HEK293T (cell line): ENCODE measurements at regions not wholly inside any gene's neighbourhood (a gene's known extent, or its start where the extent isn't known, plus 50 kb on each side); places are given as distances from the start of the nearest gene placed in this dataset.

Experiments
- CTCF ChIA-PET: fragments of 350-600 bp; formaldehyde crosslinking; extraction: SDS; loops from one replicate; lab custom pipeline; 2021; ENCODE audit warnings: antibody characterized with exemption, inconsistent platforms; lab: Yijun Ruan, JAX
- POLR2A ChIA-PET: fragments of 350-600 bp; formaldehyde crosslinking; extraction: SDS; loops from one replicate; lab custom pipeline; 2020; ENCODE audit warnings: antibody characterized with exemption, inconsistent platforms; lab: Yijun Ruan, JAX
- DNase-seq: peaks from one replicate; pipeline ENCODE4 v3.0.0; 2012; ENCODE audit warnings: mixed read lengths; ENCODE audit errors: extremely low spot score
- ARNT ChIP-seq: fragments of 450-650 bp; IDR thresholded peaks from 2 replicates; pipeline ENCODE4 v1.6.1; 2017; ENCODE audit warnings: mild to moderate bottlenecking
- BHLHE40 ChIP-seq: fragments of 450-650 bp; IDR thresholded peaks from 2 replicates; pipeline ENCODE4 v1.6.1; 2016; ENCODE audit warnings: mild to moderate bottlenecking, moderate library complexity, borderline replicate concordance
- CTBP1 ChIP-seq: fragments of 450-650 bp; IDR thresholded peaks from 2 replicates; pipeline ENCODE4 v1.6.1; 2016; ENCODE audit warnings: borderline replicate concordance
- ELF4 ChIP-seq: fragments of 450-650 bp; IDR thresholded peaks from 2 replicates; pipeline ENCODE4 v1.6.1; 2017; ENCODE audit warnings: antibody characterized with exemption
- FOXA1 ChIP-seq: fragments of 450-650 bp; IDR thresholded peaks from 2 replicates; pipeline ENCODE4 v1.6.1; 2016; ENCODE audit warnings: mild to moderate bottlenecking
- FOXM1 ChIP-seq: fragments of 450-650 bp; IDR thresholded peaks from 2 replicates; pipeline ENCODE4 v1.6.1; 2017; ENCODE audit warnings: mild to moderate bottlenecking, borderline replicate concordance
- HDGF ChIP-seq: fragments of 450-650 bp; IDR thresholded peaks from 2 replicates; pipeline ENCODE4 v1.6.1; 2017; ENCODE audit warnings: antibody characterized with exemption, borderline replicate concordance
- L3MBTL2 ChIP-seq: fragments of 450-650 bp; conservative IDR thresholded peaks from 2 replicates; pipeline ENCODE4 v1.6.1; 2016; ENCODE audit warnings: mild to moderate bottlenecking
- LEF1 ChIP-seq: fragments of 450-650 bp; IDR thresholded peaks from 2 replicates; pipeline ENCODE4 v1.6.1; 2017; ENCODE audit warnings: mild to moderate bottlenecking, borderline replicate concordance
- NFRKB ChIP-seq: fragments of 450-650 bp; IDR thresholded peaks from 2 replicates; pipeline ENCODE4 v1.6.1; 2016; ENCODE audit warnings: mild to moderate bottlenecking, moderate library complexity
- SP1 ChIP-seq: fragments of 450-650 bp; IDR thresholded peaks from 2 replicates; pipeline ENCODE4 v1.6.1; 2017
- SUZ12 ChIP-seq: fragments of 450-650 bp; IDR thresholded peaks from 2 replicates; pipeline ENCODE4 v1.6.1; 2016; ENCODE audit warnings: mild to moderate bottlenecking
- TARDBP ChIP-seq: fragments of 450-650 bp; IDR thresholded peaks from 2 replicates; pipeline ENCODE4 v1.6.1; 2016
- ZNF384 ChIP-seq: fragments of 450-650 bp; IDR thresholded peaks from 2 replicates; pipeline ENCODE4 v1.6.1; 2016
- TF ChIP-seq, protein P1 (sequence below): fragments of 450-650 bp; IDR thresholded peaks from 2 replicates; pipeline ENCODE4 v1.6.1; 2016

DNA sequence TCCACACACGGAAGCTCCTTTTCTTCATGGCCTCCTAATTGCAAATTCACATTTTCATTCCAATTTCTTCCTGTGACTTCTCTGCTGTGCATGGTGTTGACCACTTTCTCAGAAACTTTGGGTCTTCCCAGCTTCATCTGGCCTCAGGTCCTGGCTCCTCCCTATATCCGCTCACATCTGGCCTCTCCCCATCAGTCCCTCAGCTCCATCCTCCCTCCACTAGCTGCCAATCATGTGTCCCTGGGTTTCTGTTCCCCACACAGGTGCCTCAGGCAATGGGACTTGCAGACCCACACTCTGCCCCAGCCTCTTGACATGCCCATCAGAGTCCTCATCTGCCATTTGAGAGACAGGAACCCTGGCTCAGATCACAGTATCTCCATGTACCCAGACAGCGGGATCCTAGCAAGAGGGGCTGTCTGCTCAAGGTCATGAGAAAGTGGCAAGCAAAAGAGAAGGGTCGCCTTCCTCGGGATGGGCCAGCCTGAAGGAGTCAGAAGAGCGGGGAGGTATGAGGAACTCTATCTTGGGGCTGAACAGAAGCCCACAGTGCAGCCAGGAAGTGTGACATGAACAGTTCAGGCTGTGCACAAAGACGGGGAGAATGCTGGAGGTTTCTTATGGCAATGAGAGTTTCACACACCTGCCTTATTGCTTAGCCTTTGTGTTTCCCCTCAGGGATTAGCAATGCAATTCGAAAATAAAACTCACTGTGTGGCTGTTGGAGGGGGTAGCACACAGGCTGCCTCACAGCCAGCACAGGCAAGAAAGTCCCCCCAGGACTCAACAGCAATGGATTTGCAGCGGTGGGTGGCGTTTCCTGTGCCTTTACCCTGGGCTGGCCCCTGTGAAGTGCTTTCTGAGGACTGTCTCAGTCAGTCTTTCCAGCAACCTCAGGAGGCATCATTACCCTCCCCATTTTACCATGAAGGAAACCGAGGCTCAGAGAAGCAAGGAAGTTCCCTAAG is 69.5 kb downstream of the COPS8 start:
- ChIA-PET CTCF (interaction anchor here (1.2 to 2.0 kb wide), 3 partner anchors 10 to 417 kb away, joined by 4 to 6 read pairs (median 5); no protein-coding TSS in a partner anchor), POLR2A (no interaction called here)
- no peak for DNase-seq
- no peak for TF ChIP-seq HDGF
- no peak for TF ChIP-seq L3MBTL2
- TF ChIP-seq SUZ12, result no peak
- TF ChIP-seq BHLHE40, result no peak
- TF ChIP-seq ELF4, result no peak
- TF ChIP-seq SP1, result no peak
- TF ChIP-seq CTBP1, result no peak

DNA sequence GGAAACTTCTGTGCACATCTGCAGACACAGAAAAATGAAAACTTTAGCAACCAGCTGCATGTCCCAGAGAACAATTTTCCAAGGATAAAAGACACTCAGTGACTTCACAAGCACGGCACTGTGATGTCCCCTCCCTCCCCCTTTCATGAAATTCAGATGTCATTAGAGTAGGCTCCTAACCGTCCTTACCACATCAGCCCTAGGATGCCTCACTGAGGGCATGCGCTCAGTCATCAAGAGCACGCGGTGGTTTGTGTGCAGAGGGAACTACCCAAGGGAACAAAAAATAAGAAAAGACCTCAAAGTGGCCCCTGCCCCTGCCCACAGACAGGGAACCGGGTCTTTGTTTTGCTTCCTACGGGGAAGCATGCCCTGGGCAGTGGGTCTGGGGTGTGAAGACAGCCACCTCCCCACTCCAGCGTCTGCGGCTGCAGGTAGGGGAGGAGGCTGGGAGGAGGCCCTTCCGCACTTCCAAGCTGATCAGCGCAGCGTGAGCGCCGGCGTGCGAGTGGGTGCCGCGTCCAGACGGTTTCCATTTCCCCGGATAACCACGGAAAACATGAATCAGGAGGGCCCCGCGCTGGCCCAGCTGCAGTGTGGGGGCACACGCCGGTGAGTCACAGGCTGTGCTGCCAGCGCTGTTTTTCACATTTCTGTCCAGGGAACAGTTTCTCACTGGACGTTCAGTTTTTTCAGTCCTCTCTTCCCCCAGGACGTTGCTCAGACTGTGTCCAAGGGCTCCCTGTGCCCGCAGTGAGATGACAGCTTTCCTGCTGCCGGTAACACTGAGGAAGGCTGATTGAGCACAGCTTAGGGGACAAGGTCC is 70.6 kb downstream of the COPS8 start:
- ChIA-PET POLR2A (no interaction called here), CTCF (interaction anchor here (0.9 kb wide), 1 partner anchor 9 kb away, joined by 3 read pairs; no protein-coding TSS in a partner anchor)
- DNase-seq, result no peak
- TF ChIP-seq BHLHE40 (no peak), ARNT (no peak), L3MBTL2 (no peak), FOXA1 (no peak), HDGF (no peak), LEF1 (no peak), TARDBP (no peak)
- TF ChIP-seq, protein P1, sequence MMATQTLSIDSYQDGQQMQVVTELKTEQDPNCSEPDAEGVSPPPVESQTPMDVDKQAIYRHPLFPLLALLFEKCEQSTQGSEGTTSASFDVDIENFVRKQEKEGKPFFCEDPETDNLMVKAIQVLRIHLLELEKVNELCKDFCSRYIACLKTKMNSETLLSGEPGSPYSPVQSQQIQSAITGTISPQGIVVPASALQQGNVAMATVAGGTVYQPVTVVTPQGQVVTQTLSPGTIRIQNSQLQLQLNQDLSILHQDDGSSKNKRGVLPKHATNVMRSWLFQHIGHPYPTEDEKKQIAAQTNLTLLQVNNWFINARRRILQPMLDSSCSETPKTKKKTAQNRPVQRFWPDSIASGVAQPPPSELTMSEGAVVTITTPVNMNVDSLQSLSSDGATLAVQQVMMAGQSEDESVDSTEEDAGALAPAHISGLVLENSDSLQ, result no peak

DNA sequence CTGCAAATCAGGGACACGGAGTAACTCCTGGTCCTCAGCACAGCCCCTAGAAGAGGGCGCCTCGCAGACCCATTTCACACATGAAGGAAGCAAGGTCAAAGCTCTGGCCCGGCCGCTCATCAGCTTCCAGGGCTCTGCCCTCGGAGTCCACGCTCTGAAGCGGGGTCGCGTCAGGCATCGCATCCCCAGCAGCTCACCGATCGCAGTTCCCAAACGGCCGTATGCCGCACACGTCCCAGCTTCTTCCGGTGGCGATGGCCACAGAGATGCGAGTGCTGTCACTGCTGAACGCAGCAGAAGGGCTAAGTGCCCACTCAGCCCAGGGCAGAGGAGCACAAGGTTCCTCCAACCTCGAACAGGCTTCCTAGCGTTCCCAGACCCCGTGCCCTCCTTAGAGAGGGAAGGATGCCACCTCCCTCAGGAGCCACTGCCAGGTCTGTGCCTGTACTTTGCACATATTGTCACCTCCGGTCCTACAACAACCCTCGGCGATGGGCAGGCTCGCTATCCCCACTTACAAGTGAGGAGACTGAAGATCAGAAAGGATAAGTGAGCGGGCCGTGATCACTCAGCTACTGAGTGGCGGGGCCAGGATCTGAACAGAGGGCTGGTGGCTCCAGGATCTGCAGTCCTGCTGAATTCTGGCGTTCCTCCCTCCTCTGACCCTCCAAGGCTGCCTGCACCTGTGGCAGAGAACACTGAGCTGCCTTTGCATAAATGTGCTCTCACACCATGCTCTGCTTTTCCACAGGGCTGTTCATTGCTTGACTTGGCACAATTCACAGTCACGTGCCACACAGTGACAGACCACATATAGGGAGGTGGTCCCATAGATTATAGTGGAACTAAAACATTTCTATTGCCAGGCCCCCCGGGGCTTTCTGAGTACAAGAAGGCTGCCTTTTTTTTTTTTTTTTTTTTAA is 71.4 kb downstream of the COPS8 start:
- TF ChIP-seq, protein P1, result no peak
- no peak for TF ChIP-seq NFRKB
- ChIA-PET POLR2A (no interaction called here), CTCF (interaction anchor here (0.9 kb wide), 1 partner anchor 8 kb away, joined by 3 read pairs; no protein-coding TSS in a partner anchor)
- no peak for DNase-seq

- DNase-seq, result no peak
- ChIA-PET POLR2A (no interaction called here), CTCF (no interaction called here)
- no peak for TF ChIP-seq CTBP1
- TF ChIP-seq, protein P1, result no peak
- TF ChIP-seq LEF1, result no peak
- no peak for TF ChIP-seq TARDBP
- TF ChIP-seq ELF4, result no peak
- no peak for TF ChIP-seq NFRKB
- TF ChIP-seq SUZ12, result no peak
- no peak for TF ChIP-seq ZNF384
- no peak for TF ChIP-seq FOXM1
- TF ChIP-seq BHLHE40, result no peak
- no peak for TF ChIP-seq HDGF
- TF ChIP-seq ARNT, result no peak
- no peak for TF ChIP-seq SP1
These were observed 72.1 kb downstream of the COPS8 start for GRCh38 chr2:237157780-237158102.

DNA sequence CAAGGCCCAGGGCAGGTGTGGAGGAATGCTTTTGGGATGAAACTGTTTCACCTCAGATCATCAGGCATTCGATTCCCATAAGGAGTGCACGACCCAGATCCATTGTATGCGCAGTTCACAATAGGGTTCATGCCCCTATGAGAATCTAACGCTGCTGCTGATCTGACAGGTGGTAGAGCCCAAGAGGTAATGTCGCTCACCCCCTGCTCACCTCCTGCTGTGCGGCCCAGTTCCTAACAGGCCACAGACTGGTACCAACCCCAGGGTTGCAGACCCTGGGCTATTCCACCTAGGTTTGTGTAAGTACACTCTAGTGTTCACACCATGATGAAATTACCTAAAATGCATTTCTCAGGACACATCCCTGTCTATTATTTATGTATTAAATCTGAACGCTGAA is 72.5 kb downstream of the COPS8 start:
- DNase-seq, result no peak
- TF ChIP-seq, protein P1, result no peak
- no peak for TF ChIP-seq CTBP1
- POLR2A ChIA-PET, result no interaction called here
- CTCF ChIA-PET, result no interaction called here
